ENCODE measurements at regions not wholly inside any gene's neighbourhood (a gene's known extent, or its start where the extent isn't known, plus 50 kb on each side); places are given as distances from the start of the nearest gene placed in this dataset.

DNA sequence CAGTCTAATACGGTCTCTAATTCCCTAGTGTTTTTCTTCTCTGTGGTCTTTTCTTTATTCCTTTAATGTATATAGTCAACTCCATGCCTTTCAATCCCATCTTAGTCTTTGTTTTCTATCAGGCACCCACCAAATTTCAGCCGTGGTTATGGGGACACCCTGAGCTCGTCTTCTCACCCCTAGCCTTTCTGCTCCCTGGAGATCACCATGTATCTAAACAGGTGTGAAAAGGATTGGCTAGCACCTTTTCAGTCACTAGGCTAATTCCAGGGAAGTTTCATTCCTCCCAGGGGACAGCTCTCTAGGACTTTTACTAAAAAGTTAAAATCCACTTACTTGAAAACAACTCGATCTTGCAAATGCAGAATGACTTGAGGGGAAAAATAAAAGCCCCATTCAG is 291.3 kb downstream of the ETNK1 start:
- DNase-seq = no peak

DNA sequence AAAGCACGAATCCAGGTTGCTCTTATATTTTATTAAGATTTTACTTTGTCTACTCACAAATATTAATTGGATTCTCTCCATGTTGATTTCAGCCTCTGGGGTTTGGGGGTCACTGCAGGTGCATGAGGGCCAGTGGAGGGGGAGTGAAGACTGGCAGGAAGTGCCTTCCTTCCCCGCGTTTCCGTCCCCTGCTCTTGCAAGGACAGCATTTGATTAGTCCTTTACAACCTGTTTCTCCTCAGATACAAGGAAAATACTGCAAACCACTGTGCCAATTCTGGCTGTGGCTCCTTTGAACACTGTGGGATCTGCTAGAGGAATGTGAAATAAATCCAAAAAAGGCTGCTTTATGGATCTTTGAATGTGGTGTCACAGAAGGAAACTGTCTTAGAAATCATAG is 291.8 kb downstream of the ETNK1 start:
- no peak for DNase-seq

DNA sequence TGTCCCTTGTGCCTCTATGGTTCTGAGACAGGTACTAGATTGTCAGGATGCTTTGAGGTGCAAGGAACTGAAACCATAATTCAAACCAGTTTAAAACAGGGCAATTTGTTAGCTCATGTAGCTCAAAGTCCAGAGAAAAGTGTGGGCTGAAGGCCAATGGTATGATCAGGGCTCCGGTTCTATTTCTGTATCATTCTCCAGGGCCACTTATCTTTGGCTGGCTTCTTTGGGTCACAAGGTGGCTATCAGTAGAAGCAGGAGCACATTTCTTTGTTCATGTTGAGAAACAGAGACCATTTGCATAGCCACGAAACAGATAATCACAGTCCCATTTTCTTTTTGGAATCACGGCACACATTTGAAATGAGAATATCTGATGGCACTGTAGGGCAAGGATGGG is 294.9 kb downstream of the ETNK1 start:
- no peak for DNase-seq

DNA sequence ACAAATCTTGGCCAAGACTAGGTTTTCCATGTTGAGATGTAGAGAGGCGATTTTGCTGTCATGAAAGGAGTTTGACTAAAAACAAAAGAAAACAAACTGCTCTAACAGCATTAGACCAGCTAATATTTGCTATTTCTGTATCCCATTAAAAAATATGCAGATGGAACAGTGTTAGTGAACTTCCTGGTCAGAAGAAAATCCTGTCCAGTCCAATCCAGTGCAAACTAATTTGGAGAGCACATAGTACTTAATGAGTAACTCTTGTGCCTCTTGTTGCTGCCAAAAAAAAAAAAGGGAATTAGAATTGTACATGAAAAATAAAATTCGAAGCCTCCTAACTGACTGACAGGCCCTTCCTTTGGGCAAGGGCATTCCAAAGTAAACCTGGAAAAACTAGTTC is 298.8 kb downstream of the ETNK1 start:
- DNase-seq = no peak

DNA sequence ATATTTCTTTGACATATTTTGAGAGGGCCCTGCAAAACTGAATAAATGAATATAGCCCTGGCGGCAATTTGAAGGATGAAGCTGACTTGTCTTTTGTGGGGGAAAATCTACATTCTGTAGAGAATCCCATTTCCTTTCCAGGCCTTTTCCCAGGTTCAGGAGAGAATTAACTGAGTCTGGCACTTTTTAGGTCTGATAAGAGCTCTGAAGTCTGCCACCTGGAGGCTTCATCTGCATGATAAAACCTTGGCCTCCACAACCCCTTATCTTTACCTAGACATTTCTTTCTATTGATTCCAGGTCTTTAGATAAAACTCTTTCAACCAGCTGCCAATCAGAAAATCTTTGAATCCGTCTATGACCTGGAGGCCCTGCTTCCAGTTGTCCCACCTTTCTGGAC is 299.4 kb downstream of the ETNK1 start:
- no peak for DNase-seq

DNA sequence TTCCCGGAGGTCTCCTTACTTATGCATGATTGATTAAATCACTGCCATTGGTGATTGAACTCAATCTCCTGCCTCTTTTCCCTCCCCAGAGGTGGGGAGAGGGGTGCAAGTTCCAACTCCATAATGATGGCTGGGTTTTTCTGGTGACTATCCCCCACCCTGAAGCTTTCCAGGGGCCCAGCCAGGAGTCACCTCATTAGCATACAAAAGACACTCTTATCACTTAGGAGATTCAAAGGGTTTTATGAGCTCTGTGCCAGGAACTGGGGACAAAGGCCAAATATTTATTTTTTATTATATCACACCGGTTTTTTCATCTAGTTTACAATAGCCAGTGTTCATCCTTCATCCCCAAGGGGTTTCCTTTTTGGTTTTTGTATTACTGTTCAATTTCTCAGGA is 300.7 kb downstream of the ETNK1 start:
- no peak for DNase-seq

DNA sequence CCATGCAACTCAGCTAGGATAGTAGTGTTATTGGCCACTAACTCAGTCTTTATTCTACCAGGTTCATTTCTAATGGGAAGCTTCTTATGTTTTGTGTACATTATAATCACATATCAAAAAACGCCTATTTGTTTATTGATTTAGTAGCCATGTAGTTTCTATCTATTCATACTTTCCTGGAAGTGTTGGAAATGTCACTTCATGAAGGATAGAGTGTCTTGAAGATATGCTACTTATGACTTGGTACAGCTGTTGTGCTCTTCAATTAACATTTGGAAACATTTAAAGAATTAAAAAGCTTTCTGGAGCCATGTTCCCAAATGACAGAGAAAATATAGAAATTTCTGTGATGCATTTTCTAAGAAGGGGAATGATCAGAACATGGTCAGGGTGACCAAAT is 307.5 kb downstream of the ETNK1 start:
- DNase-seq = no peak

DNA sequence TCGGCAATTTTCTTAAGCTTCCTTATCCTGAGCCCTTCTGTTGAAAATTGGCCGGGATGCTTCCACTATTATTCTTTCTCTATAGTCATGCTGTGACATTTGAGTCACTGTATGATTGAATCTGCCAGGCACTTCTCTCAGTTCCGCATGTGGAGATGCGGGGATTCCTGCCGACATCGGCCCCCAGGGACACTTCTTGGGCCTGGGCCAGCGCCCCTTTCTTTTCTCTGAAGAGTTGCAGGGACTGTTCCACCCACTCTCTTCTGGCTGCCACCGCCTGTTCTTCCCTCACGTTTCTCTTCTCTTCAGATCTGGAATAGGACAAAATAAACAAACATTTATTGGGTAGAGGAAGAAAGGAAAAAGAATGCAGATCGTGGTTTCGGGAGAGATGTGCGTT is 310.1 kb downstream of the ETNK1 start:
- DNase-seq = no peak

DNA sequence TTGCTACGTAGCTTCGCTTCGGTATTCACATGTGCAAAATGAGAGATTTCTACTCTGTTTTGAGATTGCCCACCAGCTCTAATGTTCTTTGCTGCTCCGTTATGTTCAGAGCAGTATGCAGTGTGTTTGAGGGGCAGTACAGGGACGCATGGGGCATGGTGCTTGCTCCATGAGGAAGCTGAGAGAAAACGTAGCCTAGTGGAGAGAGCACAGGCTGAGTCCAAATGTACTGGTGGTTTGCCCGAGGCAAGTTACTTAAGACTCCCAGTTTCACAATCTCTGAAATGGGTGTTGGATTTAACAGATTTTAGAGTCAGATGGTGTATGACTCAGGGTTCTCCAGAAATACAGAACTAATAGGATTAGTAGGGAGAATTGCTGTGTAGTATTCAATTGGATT is 310.5 kb downstream of the ETNK1 start:
- DNase-seq = no peak

DNA sequence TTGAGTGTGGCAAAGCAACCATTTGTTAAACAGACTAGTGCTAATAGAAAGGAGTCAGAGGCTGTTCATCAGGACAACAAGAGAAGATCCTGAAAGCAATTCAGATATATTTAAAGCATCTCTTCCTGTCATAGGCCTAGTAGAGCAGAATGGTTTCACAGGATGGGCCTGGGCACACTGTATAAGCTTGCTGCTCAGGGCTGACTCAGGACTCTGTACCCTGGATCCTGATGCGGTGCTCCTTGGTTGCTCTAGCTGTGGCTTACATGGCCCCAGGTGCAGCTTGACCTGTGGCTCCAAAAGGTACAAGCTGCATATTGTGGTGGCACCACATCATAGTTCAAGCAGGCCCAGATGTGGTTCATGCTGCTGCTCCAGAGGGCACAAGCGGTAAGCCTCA is 313.4 kb downstream of the ETNK1 start:
- no peak for DNase-seq

DNA sequence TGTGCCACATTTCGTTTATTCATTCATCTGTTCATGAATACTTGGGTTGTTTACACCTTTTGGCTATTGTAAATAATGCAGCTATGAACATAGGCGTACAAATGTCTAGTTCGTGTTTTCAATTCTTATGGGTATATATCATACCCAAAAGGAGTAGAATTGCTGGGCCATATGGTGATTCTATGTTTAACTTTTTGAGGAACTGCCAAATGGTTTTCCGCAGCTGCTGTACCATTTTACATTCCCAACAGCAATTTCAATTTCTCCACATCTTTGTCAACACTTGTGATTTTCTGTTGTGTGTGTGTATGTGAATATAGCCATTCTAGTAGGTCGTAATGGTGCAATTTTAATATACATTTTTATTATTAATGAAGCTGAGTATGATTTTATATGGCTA is 326.2 kb downstream of the ETNK1 start:
- DNase-seq = no peak

DNA sequence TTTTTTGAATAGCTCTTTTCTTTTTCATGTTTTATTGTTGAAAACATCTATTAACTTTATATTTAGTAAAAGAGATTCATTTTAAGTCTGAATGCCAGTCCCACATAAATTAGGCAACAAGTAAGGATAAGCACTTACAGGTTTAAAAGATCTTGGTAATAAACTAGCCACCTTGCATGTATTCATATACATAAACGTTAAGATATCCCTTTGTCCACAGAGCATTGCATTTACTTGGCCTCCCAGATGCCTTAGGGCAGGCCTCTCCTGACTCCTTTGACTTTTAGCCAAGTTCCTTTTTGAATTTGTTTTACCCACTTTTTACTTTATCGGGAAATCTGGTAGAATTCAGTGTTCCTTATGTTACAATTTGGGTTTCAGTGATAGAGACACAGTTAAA is 331.7 kb downstream of the ETNK1 start:
- DNase-seq = no peak

DNA sequence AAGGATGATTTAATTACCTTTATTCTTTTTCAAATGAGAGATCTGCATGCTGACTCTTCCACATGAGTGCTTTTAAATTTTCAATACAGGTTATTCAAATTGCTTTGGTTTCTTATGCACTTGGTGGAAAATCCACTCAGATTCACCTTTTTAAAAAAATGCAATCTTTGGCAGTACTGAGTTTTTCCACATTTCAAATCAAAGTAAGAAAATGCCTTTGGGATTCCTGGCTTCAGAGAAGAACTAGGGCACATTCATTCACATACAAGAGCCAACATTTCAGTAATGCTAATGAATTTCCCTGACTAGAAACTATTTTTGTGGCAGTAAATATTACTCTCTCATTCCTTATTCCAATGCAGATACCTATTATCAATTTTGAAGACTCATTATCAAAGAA is 342.2 kb downstream of the ETNK1 start:
- DNase-seq = no peak

DNA sequence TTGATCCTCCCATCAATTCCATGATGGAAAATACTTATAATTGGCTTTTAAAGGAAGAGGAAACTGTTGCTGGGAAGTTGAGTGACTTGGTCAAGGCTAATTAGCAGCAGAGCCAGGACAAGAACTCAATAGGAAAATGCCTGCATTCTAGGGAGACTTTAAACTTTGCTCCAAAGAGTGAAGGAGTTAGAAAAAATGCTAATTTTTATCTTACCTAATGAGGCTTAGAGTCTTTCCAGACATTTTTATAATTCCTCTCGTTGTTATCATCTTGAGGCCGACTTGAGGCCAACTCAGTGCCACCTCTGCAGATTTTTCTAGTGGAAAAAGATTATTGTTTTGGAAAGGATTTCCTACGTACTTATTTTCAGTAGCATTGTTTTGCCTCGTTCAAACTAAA is 344.6 kb downstream of the ETNK1 start:
- no peak for DNase-seq

DNA sequence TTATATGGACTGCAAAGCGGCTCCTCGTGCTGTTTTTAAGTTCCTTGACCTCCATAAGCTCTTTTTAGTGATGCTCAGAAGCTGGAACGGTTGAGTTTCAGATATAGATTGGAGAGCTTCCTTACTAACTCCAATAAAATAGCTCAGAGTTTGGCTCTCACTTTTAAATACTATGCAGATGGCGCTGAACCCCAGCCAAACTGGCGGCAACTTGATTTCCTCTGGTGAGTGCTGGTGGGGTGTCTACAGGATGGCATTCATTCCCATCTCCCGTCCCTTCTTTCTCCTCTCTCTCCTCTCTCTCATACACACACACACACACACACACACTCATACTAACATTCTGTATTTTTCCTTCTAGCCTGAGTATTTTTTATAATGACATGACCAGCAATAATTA is 346.3 kb downstream of the ETNK1 start:
- DNase-seq = no peak

DNA sequence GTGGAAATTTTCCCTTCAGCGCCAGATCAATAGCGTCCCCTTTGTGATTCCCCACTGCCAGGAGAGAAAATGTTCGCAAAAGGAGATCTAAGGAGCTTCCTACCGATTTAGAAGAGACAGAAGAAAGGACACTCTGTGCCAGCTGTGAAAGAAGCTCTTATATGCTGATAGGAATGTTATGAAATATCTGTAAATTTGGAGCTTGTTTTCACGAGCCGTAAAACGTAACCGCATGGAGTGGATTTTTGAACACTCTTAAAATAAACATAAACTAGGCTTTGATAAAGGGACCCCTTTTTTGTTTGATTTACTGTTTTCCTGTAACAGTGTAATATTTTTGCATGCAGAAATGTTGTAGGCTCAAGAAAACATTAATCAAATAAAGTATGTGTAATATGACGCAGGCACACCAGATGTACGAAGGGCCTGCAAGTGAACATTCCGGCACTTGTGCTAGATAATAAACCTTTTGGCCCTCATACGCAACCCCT is 346.8 kb downstream of the ETNK1 start:
- DNase-seq = no peak

DNA sequence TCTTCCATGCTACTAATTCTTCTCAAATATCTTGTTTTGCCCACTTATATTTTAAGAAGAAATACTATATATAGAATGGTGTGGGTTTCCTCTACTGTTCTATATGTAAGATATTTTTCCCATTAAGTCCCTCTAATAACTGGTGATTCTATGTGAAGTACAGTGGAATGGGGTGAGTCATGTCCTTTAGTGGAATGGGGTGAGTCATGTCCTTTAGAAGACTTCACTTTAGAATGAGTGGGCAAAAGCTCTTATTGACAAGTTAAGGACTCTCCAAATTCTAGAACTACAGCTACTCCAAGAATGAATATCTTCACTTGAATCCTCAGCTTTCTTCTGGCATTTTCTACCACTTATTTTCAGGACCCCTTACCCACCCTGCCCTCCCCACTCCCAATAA is 349.9 kb downstream of the ETNK1 start:
- no peak for DNase-seq

DNA sequence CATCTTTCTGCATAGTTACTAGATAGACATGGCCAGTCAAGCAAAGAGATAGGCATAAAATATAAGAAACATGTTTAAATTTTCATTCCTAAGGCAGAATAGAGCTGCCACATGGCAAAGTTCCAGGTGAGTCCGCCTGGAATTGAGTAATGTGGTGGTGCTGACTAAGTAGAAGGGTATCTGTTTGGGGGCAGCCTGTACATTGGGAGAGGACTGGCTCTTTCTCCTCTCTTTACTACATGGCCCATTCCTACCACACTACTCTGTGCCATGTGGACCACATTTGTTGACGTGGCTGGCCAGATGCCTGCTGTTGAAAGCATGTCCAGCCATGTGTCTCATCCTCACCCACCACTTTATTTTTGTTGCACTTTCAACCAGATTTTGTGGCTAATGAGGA is 354.0 kb downstream of the ETNK1 start:
- no peak for DNase-seq

DNA sequence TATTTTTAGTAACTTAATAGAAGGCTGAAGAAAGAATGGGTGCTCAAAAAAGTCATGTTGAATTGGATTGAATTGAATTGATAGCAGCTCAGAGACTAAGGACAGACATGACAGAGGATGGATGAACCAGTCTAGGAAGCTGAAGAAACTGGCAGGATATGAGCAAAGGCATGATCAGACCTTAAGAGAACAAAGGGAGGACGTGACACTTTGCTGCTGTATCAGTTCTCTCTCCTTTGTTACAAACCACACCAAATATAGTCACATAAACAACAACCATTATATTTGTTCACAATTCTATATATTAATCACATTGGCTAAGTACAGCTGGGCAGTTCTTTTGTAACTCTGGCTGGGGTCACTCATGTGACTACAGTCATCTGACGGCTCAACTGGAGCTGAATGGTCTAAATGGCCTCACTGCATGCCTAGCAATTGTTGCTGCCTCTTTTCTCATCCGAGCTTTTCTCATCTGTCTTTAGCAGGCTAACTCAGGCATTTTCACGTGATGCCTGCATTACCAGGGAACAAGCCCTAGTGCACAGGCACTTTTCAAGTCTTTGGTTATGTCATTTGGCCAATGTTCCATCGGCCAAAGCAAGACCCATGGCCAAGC is 355.0 kb downstream of the ETNK1 start:
- DNase-seq = no peak

DNA sequence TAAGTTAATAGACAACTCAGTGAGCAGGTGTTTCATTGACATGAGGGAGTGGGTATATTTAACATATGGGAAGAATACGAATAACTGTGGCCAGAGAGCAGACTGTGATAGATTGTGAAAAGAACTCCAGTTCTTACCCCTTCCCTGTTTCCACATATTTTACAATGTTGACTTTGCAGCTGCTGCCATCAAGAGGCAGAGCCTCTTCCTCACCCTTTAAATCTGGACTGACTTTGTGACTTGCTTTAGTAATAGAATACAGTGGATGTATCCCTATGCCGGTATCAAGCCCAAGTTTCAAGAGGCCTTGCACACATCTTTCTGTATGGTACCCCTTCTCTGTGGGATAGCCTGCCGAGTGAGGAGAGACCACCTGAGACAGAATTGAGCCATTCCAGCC is 356.7 kb downstream of the ETNK1 start:
- no peak for DNase-seq

DNA sequence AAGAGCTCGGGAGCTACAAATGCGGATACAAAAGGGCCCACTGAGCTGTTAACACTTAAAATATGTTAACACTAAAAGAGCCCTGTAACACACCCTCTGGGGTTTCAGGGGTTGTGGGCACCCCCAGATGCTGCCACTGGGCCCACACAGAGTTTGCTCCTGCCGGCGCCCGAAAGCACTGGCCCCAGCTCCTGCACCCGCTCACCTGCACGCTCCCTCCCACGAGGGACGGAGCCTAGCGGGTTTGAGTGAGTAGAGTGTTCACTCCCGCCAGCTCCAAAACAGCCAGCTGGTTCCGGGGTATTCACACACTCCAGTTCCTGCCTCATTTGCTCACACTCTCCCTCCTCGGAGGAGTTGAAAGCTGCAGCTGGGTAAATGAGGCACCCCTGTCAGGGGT is 357.7 kb downstream of the ETNK1 start:
- no peak for DNase-seq

DNA sequence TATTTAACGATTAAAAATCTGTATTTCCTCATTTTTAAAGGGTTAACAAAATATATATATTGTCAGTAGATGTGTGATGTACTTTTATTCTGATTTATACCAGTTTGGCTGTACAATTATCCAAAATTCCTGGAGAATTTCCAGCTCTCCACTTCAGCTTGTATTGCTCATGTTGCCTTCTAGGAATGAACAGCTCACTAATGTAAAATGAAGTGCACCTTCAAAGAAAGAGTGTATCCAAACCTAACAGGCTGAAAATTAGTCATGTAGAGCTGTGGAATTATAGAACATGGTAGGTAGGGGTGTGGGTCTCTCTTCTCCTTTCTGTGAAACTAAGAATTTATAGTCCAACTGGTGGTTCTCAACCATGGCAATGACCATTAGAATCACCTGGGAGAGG is 362.0 kb downstream of the ETNK1 start:
- no peak for DNase-seq

DNA sequence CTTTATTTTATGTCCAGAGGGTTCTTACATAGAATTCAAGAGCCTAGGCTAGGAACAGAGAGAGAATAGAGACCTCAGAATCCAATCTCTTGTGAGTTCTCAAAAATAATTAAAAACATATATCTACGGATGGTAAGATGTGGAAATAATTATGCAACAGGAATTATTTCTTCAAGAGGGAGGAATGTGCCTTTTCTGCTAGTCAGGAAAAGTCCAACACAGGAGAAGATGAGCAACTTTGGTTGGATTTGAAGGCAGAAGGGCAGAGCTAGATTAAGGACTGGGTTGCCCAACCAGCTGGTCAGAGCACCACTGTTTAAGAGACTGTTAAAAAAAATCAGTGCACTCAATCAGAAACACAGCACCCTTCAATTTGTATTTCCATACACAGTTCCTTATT is 365.5 kb downstream of the ETNK1 start:
- DNase-seq = no peak

DNA sequence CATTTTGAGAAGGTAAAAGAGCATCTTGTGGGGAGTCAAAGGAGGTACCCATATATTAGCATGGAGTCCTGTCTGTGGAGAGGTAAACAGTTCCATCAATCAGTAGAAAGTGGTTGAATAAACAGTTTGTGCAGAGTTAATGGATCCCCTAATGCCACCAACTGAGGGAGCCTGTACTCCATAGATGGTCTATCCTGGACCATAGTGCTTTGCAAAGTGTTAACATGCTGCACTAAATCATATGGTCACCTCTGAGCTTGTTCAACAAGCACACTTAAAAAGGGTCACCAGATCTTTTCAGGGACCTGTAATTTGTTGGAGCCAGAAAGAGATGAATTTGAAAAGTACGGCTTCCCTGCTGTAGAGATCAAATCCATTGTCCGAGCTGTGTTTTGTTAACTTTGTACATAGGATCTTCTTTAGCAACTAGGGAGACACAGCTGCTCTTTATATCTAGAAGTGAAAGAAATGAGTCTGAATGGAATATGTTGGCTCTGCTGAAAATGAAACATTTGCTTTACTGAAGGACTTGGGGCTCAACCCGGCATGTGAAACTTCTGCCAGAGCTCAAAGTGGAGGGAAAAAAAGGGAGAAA is 366.4 kb downstream of the ETNK1 start:
- no peak for DNase-seq

DNA sequence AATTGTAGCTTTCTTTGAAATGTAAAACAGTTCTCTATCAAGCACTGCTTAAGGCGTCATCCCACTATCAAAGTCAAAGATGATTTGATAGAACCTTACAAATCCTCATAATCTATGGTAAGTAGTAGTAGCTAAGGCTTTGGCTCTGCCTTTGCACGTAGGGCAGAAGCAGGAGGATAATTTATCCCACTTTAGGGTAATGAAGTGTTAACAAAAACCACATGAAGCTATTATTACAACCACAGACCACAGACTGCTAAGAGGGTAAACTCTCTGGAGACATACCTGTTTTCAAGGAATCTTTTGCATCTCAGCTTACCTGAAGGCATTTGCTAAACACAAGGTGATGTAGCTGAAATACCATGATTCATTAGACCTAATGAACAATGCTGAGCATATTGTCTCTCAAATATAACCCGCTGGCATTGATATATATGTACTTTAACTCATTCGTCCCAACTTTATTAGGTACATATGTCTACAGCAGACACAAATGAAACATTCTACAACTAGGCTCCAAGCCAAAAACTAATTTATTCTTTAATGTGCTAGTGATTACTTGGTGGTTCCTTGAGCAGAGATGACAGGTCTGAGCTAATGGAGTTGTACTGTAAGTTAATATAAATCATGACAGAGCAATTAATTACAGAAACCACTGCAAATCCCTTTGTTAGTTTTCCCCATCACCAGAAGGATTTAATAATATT is 368.8 kb downstream of the ETNK1 start:
- no peak for DNase-seq

All from NCI-H1048 (cell line).